Renal cortical epithelial cell (primary cell): ENCODE measurements at regions not wholly inside any gene's neighbourhood (a gene's known extent, or its start where the extent isn't known, plus 50 kb on each side); places are given as distances from the start of the nearest gene placed in this dataset.

ENCODE experiments used
- DNase-seq: peaks from one replicate; pipeline ENCODE4 v3.0.0-alpha.2; 2011; ENCODE audit warnings: low read depth

- no peak for DNase-seq
Observed at GRCh38 chr1:163807331-163808049, 485.7 kb downstream of the NUF2 start.

DNA sequence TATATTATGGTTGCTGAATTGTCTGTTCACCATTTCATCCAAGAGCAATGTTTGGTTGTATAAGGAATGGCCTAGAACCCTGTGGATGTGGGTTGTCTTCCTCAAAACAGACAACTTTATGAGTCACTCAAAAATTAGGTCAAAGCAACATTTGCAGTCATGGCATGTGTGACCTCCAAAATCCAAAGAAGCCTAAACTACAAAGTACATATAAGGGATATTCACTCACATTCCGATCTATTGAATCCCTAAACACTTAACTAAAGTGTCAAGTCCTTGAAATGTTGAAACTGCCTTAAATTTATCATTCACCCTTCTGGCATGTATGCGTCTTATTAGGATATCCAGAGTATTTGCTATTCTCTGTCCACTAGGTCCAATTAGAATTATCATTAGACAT, 491.5 kb downstream of the NUF2 start:
- no peak for DNase-seq

- no peak for DNase-seq
Observed at GRCh38 chr1:163820226-163820625, 498.5 kb downstream of the NUF2 start.

DNA sequence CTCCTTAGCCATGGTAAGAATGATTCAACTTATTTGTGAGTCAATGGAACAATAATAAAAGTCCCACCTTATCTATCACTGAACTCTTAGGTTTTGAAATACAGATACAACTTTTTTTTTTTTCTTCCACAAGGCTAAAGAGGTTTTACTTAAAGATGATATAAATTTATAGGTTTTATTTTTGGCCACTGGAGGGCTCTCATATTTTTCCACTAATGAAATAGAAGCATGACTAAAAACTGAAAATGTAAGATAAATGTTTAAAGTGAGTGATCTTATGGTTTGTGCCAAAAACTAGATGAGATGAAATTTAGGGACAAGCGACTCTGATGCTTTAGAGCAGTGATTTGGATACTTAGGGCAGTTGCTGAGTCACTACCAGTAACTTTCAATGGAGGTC, 499.0 kb downstream of the NUF2 start:
- no peak for DNase-seq

DNA sequence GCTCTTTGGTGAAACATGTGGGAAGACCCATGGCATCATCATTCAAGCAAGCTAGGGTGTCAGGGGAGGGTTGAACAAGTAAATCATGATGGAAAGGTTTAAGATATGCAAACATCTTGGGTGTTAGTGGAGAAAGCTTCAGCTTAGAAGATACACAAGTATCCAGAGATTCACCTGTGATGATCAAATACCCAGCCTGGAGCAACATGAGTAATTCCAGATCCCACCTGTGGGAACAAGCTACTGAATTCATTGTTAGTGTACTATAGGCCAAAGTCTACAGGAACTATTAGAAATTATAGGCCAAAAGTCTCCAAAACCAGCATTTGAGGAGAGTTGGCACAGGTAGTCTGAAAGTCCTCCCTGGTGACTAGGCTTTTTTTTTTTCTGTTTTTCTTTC, 499.9 kb downstream of the NUF2 start:
- DNase-seq = no peak

DNA sequence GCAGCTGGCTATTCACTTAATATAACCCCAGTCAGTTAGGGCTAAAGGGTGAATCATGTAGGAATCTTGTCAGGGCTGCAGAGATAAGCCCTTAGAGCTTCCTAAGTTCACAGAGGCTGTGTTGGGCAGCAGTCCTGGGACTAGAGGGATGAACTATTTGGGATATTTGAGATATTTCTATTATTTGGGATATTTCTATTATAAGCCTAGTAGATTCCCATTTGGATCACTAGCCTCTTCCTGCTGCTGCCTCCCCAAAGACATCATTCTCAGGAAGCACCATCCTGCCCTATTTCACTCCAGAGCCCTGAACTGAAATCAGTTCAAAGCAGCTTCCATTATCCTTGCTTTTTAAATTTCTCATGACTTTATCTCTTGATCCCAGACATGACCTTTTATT, 501.3 kb downstream of the NUF2 start:
- DNase-seq = no peak

- no peak for DNase-seq
Observed at GRCh38 chr1:163824006-163824405, 502.3 kb downstream of the NUF2 start.

DNA sequence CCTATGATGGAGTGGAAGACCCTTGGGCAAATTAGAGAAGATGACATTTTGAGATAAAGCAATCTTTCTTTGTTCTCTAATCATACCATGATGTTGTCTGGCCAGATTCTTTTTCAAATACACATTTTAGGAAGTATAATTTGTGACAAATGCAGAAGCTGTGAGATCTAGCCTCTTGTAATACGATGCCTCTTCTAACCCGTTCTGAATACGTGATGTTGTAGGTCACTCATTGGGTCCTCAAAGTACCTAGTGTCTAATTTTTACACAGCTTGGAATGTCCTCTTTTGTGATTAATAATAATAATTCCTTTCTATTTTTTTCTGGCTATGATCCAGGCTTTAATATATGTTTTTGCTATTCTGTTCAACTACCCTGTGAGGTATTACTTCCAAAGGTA, 502.7 kb downstream of the NUF2 start:
- DNase-seq = no peak

DNA sequence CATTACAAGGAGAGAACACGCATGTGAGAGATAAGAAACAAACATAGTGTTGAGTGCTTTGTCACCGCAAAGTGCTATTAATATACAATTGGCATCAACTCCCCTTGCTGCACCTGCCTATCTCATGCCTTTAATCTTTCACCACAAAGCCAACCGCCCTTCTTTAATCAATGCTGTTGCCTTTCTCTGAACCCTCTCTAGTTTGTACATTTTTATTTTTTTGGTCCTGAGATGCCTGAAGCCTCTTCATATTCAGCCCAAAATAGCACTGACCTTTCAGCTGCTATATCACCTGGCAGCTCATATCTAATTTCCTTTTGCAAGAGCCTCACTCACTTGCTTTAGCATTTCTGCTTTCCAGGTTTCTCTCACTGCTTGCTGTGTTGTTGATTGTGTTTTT, 504.7 kb downstream of the NUF2 start:
- DNase-seq = no peak

DNA sequence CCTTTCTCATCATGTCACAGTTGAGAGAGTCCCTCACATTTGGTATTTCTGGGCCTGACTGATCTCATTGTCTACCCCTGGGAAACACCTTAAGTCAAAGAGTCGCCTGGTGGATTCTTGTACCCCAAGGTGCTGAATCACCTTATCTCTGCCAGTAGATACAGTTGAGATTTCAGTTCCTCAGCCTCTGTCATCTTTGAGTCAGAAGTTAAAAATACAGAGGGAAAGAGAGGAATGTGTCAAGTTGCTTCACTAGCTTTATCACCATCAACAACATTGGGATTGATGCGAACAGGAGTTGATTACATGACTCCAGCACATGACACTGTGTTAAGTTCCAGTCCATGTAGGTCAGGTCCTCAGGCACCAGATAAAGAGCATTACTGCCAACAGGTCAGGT, 513.0 kb downstream of the NUF2 start:
- no peak for DNase-seq

- no peak for DNase-seq
Observed at GRCh38 chr1:163836481-163836880, 514.7 kb downstream of the NUF2 start.

GRCh38 chr1:163837206-163837605, 515.5 kb downstream of the NUF2 start:
- DNase-seq = no peak

DNA sequence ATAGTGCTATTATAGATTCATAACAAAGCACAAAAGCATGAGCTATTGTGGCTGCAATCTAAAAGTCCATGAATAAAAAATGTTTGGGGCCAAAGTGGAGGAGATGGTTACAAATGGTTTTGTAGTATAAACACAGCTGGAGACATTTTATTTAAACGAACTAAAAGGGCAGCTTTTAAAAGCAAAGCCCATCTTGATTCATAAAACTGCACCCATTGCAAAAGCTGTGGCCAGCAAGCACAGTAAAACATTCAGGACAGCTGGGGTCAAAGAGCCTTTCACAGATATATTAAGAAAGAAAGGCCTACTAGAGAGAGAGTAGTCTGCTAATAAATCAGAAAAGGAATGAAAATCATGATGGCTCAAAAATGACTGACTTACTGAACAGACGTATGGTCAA, 520.8 kb downstream of the NUF2 start:
- DNase-seq = no peak

DNA sequence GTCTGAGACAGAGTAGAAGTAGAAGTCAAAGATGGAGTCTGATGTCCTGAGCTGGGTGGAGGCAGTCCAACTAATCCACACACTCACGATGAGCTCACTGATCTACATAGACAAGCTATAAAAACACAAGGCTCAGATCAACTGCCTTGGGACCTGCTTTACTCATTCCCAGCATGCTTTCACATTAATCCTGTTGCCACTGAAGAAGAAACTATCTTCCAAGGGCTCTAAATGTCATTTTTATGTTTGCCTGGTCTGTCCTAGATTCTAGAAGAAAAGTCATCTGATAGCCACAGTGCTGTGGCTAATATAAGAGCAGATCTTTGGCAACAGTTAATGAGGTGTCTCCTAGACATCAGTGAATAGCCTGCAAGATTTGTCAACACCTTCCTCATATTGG, 522.7 kb downstream of the NUF2 start:
- DNase-seq = no peak

GRCh38 chr1:163845279-163845678, 523.5 kb downstream of the NUF2 start:
- no peak for DNase-seq

DNA sequence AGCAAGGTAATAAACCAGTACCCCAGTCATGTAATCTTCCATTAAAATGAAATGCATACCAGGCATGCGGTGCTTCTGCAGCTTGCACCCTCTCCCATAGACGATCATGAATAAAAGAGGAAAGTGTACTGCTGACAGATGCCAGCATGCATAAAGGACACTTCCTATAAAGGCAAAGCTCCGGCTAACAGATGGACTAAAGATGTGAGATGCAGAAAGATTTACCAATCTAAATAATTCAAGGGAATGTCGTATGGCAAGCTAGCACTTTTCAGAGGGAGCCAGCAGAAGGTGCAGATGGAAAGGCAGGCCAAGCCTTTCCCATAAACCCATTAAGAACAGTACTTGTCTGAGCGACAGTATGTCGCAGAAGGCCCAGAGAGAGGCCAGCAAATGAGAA, 542.0 kb downstream of the NUF2 start:
- DNase-seq = no peak

DNA sequence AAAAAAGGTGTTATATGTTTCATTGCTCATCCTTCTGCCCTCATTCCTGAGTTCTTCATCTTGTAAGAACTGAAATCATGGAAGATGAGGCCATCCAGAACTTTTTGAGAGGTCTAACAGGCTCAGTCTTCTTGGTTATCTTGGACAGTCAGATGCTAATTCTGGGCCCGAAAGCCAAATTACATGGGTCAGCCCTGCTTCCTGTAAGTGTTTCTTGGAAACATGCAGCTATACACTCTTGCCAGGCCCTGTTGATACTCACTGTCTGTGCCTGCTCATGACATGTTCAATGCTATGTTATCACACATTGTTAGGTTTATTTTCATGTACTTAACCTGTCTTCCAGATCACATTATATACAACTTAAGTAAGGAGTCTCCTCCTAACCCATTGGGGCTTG, 542.5 kb downstream of the NUF2 start:
- no peak for DNase-seq

DNA sequence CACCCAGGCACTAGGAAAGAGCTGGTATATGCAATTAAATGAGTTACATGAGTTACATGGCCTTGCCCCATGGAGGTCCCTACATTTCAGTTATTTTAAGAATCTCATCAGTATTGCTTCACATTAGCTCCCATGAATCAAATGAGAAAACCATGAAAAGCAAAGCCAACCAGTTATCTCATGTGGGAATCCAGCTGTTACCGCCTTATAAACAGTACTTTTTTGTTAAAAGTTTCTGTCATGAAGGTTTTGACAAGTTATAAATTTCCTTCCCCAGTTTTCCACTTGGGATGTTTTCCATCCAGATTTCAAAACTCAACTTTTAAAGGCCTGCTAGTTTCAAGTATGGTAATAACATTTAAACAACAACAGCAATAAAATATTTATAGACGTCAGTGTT, 544.8 kb downstream of the NUF2 start:
- no peak for DNase-seq

GRCh38 chr1:163870666-163871065, 548.9 kb downstream of the NUF2 start:
- DNase-seq = no peak

GRCh38 chr1:163872067-163872466, 550.3 kb downstream of the NUF2 start:
- no peak for DNase-seq

- no peak for DNase-seq
Observed at GRCh38 chr1:163874070-163874469, 552.3 kb downstream of the NUF2 start.

DNA sequence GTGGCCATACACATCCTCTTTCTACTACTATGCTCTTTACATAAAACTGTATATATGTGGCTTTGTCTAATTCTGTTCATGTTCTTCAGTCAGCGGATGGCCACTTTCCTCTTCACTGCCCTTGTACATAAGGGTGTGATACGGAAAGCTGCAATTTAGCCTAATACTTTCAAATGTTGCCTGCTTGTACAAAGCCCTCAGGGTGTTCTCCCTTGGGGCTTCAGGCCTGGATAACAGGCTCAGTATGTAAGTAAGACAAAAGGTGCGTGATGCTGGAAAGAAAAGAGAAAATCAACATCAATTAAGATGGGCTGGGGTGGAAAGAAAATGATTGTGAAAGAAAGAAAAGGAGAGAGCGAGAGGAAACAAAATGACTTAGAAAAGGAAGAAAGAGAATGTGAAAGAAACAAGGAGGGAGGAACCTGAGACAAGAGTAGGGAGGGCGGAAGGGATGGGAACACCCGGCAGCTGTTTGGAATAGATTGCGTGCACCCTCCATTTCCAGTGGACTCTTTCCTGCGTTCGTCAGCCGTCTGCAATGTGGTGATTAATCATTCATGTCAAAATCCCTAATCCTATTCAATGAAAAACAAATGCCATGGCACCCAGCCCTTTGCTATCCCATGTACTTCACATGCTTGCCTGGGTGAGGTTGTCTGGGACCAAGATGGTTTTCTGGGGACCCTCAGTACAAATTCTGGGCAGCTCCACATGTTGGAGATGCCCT, 553.6 kb downstream of the NUF2 start:
- no peak for DNase-seq

GRCh38 chr1:163875927-163876320, 554.2 kb downstream of the NUF2 start:
- DNase-seq = no peak

GRCh38 chr1:163876546-163876945, 554.8 kb downstream of the NUF2 start:
- no peak for DNase-seq
